ENCODE measurements at regions not wholly inside any gene's neighbourhood (a gene's known extent, or its start where the extent isn't known, plus 50 kb on each side); places are given as distances from the start of the nearest gene placed in this dataset.
"Not testable (repeated sequence)": the region's sequence is repeated elsewhere in the genome, so short reads cannot be mapped to it uniquely, and the experiment has no call there.

DNA sequence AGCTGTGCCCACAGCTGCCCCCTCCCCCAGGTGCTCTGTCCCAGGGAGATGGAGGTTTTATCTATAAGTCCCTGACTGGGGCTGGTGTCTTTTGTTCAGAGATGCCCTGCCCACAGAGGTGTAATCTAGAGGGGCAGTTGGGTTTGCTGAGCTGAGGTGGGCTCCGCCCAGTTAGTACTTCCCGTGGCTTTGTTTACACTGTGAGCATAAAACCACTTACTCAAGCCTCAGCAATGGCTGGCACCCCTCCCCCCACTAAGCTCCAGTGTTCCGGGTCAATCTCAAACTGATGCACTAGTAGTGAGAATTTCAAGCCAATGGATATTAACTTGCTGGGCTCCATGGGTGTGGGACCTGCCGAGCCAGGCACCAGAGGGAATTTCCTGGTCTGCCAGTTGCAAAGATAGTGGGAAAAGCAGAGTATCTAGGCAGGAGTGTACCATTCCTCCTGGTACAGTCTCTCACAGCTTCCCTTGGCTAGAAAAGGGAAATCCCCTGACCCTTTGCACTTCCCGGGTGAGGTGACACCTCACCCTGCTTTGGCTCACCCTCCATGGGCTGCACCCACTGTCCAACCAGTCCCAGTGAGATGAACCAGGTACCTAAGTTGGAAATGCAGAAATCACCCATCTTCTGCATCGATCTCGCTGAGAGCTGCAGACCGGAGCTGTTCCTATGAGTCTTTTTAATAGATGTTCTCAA, 509.6 kb downstream of the TMEM38B start:
- TF ChIP-seq EZH2 (IDR thresholded peaks at IDR 0.05; ENCODE audit: borderline replicate concordance, low read depth, low read length, severe bottlenecking): not testable (repeated sequence)
- TF ChIP-seq, protein P1, sequence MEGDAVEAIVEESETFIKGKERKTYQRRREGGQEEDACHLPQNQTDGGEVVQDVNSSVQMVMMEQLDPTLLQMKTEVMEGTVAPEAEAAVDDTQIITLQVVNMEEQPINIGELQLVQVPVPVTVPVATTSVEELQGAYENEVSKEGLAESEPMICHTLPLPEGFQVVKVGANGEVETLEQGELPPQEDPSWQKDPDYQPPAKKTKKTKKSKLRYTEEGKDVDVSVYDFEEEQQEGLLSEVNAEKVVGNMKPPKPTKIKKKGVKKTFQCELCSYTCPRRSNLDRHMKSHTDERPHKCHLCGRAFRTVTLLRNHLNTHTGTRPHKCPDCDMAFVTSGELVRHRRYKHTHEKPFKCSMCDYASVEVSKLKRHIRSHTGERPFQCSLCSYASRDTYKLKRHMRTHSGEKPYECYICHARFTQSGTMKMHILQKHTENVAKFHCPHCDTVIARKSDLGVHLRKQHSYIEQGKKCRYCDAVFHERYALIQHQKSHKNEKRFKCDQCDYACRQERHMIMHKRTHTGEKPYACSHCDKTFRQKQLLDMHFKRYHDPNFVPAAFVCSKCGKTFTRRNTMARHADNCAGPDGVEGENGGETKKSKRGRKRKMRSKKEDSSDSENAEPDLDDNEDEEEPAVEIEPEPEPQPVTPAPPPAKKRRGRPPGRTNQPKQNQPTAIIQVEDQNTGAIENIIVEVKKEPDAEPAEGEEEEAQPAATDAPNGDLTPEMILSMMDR (IDR thresholded peaks at IDR 0.05; ENCODE audit: borderline replicate concordance, extremely low read depth, low read length, poor library complexity, severe bottlenecking): not testable (repeated sequence)

All from DND-41 (cell line).